ENCODE measurements at regions not wholly inside any gene's neighbourhood (a gene's known extent, or its start where the extent isn't known, plus 50 kb on each side); places are given as distances from the start of the nearest gene placed in this dataset.

- 48 to 52% (median 50%) methylated on average over 5 of the region's 5 CpGs for WGBS, 3 donors
- intact Hi-C loops (cut with DNase I), result no loop called here
- Histone ChIP-seq H3K36me3 (ENCODE audit: insufficient read depth in 1 of 2, low read depth in 1 of 2) (no peaks in the 10 kb centered on the region), H3K9me3 (no peaks in the 10 kb centered on the region), H3K27ac (no peak overlapping the region), H3K4me3 (no peak overlapping the region), H3K27me3 (ENCODE audit: insufficient read depth in 3 of 3, low read length in 2 of 3) (no peaks in the 10 kb centered on the region), H3K4me1 (no peaks in the 10 kb centered on the region)
- DNase-seq (no peak), ATAC-seq (no peak)
- TF ChIP-seq CTCF (IDR thresholded peaks at IDR 0.05), result no peak
These were observed 411.1 kb downstream of the ACTL7B start for GRCh38 chr9:108444400-108445358.

GRCh38 chr9:108443741-108444140, 412.0 kb downstream of the ACTL7B start:
- intact Hi-C loops (cut with DNase I), result no loop called here
- no peak overlapping the region for H3K27ac ChIP-seq

GRCh38 chr9:108443019-108443633, 412.7 kb downstream of the ACTL7B start:
- Histone ChIP-seq H3K27me3 (ENCODE audit: insufficient read depth in 3 of 3, low read length in 2 of 3) (no peaks in the 10 kb centered on the region), H3K9me3 (no peaks in the 10 kb centered on the region), H3K36me3 (ENCODE audit: insufficient read depth in 1 of 2, low read depth in 1 of 2) (no peaks in the 10 kb centered on the region), H3K4me3 (no peak overlapping the region), H3K4me1 (no peaks in the 10 kb centered on the region), H3K27ac (no peak overlapping the region)
- DNase-seq, result no peak
- WGBS, 3 donors, result 45 to 64% (median 48%) methylated on average over 6 of the region's 6 CpGs
- intact Hi-C loops (cut with DNase I), result no loop called here
- ATAC-seq, result no peak
- TF ChIP-seq CTCF (IDR thresholded peaks at IDR 0.05), result no peak

More at GRCh38 chr9:108443741-108444140, 412.0 kb downstream of the ACTL7B start:
- Histone ChIP-seq H3K4me1 (no peaks in the 10 kb centered on the region), H3K4me3 (no peak overlapping the region), H3K36me3 (ENCODE audit: insufficient read depth in 1 of 2, low read depth in 1 of 2) (no peaks in the 10 kb centered on the region), H3K9me3 (no peaks in the 10 kb centered on the region), H3K27me3 (ENCODE audit: insufficient read depth in 3 of 3, low read length in 2 of 3) (no peaks in the 10 kb centered on the region)
- DNase-seq, result no peak
- TF ChIP-seq CTCF (IDR thresholded peaks at IDR 0.05), result no peak
- WGBS, 3 donors, result 53 to 64% (median 58%) methylated on average over 3 of the region's 3 CpGs
- no peak for ATAC-seq

GRCh38 chr9:108442627-108443018, 413.2 kb downstream of the ACTL7B start:
- no peak for TF ChIP-seq CTCF (IDR thresholded peaks at IDR 0.05)
- Histone ChIP-seq H3K4me1 (no peaks in the 10 kb centered on the region), H3K9me3 (no peaks in the 10 kb centered on the region), H3K36me3 (ENCODE audit: insufficient read depth in 1 of 2, low read depth in 1 of 2) (no peaks in the 10 kb centered on the region), H3K4me3 (no peak overlapping the region), H3K27me3 (ENCODE audit: insufficient read depth in 3 of 3, low read length in 2 of 3) (no peaks in the 10 kb centered on the region), H3K27ac (no peak overlapping the region)
- WGBS, 3 donors, result 94 to 97% (median 95%) methylated on average over 3 of the region's 3 CpGs
- DNase-seq, result no peak
- intact Hi-C loops (cut with DNase I), result no loop called here
- no peak for ATAC-seq
